GM12875 (cell line): ENCODE measurements at regions not wholly inside any gene's neighbourhood (a gene's known extent, or its start where the extent isn't known, plus 50 kb on each side); places are given as distances from the start of the nearest gene placed in this dataset.
"Not testable (repeated sequence)": the region's sequence is repeated elsewhere in the genome, so short reads cannot be mapped to it uniquely, and the experiment has no call there.

Experiments
- H3K4me3 ChIP-seq: one replicate; pipeline ENCODE4 v1.5.1; 2011; ENCODE audit warnings: low read depth, low read length, control low read depth
- CTCF ChIP-seq: IDR thresholded peaks from 2 replicates; pipeline ENCODE4 v1.5.1; 2011; ENCODE audit warnings: low read depth, mild to moderate bottlenecking, control low read depth, inconsistent platforms, low read length, moderate library complexity, borderline replicate concordance; ENCODE audit not compliant: insufficient read depth

DNA sequence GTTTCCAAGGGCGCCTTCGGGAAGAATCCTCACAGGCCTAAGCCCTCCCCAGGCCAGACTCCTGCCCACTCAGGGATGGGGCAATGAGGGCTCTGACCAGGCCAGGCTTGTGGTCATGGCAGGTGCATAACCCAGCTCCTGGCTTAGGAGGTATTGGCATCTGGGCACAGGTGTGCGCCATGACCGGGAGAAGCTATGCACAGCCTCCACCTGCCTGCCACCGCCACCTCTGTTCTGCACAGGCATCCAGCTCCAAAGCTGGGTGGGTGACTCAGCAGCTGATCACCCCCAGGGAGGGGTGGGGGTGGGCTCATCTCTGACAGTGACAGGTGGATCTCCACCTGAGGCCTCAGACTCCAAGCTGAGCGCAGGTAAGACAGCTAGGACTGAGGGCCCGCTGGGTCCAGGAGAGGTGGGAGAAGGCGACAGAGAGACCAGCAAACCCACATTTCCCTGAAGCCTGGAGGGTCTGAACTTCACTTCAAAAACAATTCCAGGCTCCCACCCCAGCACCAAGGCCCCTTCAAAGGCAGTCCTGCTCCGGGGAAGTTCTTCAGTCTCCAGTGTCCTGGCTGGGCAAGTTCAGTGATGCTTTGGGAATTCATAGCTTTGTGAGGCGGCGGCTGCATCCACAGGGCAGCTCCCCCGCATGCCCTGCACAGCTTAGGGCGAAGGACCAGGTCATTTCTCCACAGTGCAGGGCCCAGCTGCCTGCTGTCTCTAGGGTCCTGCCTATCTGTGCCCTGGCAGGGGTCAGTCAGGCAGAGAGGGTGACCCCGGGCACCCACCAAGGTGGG, 121.6 kb upstream of the SMURF2 start:
- TF ChIP-seq CTCF, result no peak
- H3K4me3 ChIP-seq, result no peak overlapping the region

- no peak overlapping the region for H3K4me3 ChIP-seq
- TF ChIP-seq CTCF, result no peak
Measured at GRCh38 chr17:64783031-64783461, 120.9 kb upstream of the SMURF2 start.

DNA sequence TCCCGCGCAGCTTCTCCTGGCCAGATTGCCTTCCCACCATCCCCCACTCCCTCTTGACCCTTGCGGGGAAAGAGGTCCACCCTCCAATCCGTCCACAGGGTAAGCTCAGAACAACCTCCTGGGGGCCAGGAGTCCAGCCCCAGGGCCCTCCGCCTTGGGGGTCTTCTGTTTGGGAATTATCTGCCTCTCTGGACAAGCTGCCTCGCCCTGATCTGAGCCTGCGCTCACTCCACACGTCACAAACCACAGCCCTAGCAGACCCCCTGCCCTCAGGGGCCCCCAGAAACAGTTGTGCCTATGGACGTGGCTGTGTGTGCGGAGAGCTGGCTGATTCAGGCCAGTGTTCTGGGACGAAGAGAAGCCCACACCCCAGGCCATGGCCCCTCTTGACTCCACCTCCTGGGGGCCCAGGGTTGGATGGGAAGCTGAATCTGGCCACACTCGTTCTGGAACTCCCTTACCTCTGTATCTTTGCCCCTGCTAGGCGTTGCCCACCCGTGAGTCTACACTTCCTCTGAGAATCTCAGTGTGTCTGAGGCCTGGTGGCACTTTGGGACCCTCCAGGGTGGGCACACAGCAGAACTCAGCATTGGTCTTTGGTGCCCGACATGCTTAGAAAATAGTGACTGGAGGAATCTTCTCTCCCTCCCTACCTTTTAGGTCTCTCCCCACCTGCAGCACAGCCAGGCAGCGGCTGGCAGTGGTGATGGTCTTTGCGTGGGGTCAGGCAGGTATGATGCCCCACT, 119.9 kb upstream of the SMURF2 start:
- H3K4me3 ChIP-seq, result no peak overlapping the region
- TF ChIP-seq CTCF, result no peak

DNA sequence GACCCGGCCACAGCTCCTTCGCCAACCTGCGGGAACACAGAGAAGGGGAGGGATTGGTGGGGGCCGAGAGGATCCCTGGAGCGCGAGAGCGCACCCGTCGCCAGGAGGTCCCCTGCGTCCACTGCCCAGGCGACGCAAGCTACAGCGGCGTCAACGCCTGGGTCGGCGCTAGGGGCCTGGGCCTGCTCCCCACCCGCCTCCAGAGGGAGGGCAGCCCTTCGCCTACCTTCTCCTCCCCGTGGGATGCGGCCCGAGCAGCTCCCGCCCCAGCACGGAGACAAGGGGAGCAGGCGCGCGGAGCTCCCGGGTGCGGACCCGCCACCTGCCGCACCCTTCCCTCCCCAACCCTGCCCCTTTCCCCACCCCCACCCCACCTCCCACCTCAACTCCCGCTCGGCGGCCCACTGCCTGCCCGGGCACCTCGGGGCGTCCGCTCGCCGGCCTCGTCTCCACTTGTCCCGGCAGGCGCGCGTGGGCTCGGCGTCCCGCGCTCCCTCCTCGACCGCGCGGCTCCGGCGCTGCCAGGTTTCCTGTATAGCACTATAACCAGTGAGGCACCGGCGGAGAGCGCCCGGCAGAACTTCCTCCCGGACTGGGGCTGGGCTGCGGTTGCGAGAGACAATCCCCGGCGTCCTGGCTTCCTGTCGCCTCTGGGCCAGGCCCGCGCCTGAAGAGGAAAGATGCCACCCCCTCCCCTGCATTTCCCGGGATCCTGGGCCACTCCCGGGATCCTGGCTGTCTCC, 119.1 kb upstream of the SMURF2 start:
- H3K4me3 ChIP-seq, result peak overlapping the region; percentile 26
- no peak for TF ChIP-seq CTCF

- no peak for TF ChIP-seq CTCF
- H3K4me3 ChIP-seq, result peak overlapping the region; percentile 26
Measured at GRCh38 chr17:64780096-64781013, 118.2 kb upstream of the SMURF2 start.

DNA sequence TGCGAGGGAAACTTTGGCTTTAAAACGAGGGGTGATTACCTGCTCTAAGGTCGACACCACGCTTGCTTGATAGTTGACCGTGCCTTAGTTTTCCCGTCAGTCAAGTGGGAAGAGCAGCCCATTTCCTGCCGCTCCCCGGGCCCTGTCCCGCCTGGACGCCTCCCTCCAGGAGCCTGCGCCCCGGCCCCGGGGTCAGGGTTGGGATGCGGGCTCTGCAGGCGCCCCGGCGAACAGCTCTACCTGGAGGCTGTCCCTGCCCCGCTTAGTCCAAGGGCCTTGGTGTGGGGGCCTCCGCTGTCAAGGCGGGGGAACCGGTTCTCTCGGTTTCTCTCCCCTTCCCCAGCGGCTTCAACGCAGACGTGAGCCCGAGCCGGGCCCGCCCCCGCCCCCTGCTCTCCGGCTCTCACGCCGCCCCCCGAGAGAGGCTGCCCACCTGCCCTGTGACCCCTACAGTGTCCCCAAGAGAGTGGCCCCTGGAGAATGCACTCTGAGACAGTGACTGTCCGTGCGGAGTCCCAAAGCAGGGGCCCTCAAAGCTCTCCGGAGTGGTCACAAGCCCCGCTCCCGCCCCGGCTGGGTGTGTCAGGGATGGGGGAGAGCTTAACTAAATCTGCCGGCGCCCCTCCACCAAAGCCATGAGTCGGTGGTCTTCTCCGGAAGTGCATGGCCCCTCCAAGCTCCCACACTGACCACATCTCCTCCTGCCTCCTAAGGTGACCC, 117.4 kb upstream of the SMURF2 start:
- TF ChIP-seq CTCF, result no peak
- no peak overlapping the region for H3K4me3 ChIP-seq

GRCh38 chr17:64779098-64779375, 116.9 kb upstream of the SMURF2 start:
- H3K4me3 ChIP-seq, result not testable (repeated sequence)
